Parathyroid adenoma (tissue), 2 donors: ENCODE measurements at regions not wholly inside any gene's neighbourhood (a gene's known extent, or its start where the extent isn't known, plus 50 kb on each side); places are given as distances from the start of the nearest gene placed in this dataset.
A peak's percentile ranks its signal among the peaks of the same experiment; 100 is the strongest.

Experiments used
- H2AFZ ChIP-seq: fragments of 300-600 bp; sonication (generic); one replicate; pipeline ENCODE4 v1.7.0; 2017; ENCODE audit warnings: antibody characterized with exemption, mild to moderate bottlenecking
- H3K27ac ChIP-seq: fragments of 300-600 bp; sonication (generic); one replicate; pipeline ENCODE4 v1.7.0; 2017
- H3K27me3 ChIP-seq: fragments of 300-600 bp; sonication (generic); one replicate; pipeline ENCODE4 v1.7.0; 2017; ENCODE audit warnings: low read length; ENCODE audit not compliant: control insufficient read depth, insufficient read depth
- H3K36me3 ChIP-seq: fragments of 300-600 bp; sonication (generic); one replicate; pipeline ENCODE4 v1.7.0; 2017; ENCODE audit warnings: low read length; ENCODE audit not compliant: control insufficient read depth, insufficient read depth
- H3K4me1 ChIP-seq: fragments of 300-600 bp; sonication (generic); one replicate; pipeline ENCODE4 v1.7.0; 2017; ENCODE audit warnings: control low read depth
- H3K4me2 ChIP-seq: fragments of 300-600 bp; sonication (generic); one replicate; pipeline ENCODE4 v1.7.0; 2017; ENCODE audit warnings: low read length
- H3K4me3 ChIP-seq: fragments of 300-600 bp; sonication (generic); one replicate; pipeline ENCODE4 v1.7.0; 2017; ENCODE audit warnings: low read depth, low read length
- H3K79me2 ChIP-seq: fragments of 300-600 bp; sonication (generic); one replicate; pipeline ENCODE4 v1.7.0; 2017; ENCODE audit warnings: control low read depth
- H3K9ac ChIP-seq: fragments of 300-600 bp; sonication (generic); one replicate; pipeline ENCODE4 v1.7.0; 2017; ENCODE audit warnings: mild to moderate bottlenecking
- H3K9me3 ChIP-seq: fragments of 300-600 bp; sonication (generic); one replicate; pipeline ENCODE4 v1.7.0; 2017; ENCODE audit warnings: low read length; ENCODE audit not compliant: control insufficient read depth
- CTCF ChIP-seq: fragments of 300-600 bp; sonication (generic); IDR thresholded peaks from one replicate; pipeline ENCODE4 v1.7.0; 2017; ENCODE audit warnings: antibody characterized with exemption, mild to moderate bottlenecking
- donor health status: primary hyperparathyroidism.

GRCh38 chr13:60787083-60787482 lies 390.1 kb downstream of the TDRD3 start:
- H3K9me3 ChIP-seq: no peaks in the 10 kb centered on the region
- no peak overlapping the region for H3K27ac ChIP-seq
- H3K27me3 ChIP-seq: no peaks in the 10 kb centered on the region
- H3K4me3 ChIP-seq: no peak overlapping the region
- no peak for TF ChIP-seq CTCF
- H3K36me3 ChIP-seq: no peaks in the 10 kb centered on the region
- no peak overlapping the region for H3K4me2 ChIP-seq
- H3K9ac ChIP-seq: no peak overlapping the region
- no peaks in the 10 kb centered on the region for H3K79me2 ChIP-seq
- no peak overlapping the region for H2AFZ ChIP-seq
- no peaks in the 10 kb centered on the region for H3K4me1 ChIP-seq

- H3K79me2 ChIP-seq: no peaks in the 10 kb centered on the region
- no peaks in the 10 kb centered on the region for H3K36me3 ChIP-seq
- H3K4me3 ChIP-seq: no peak overlapping the region
- H3K27ac ChIP-seq: no peak overlapping the region
- H3K4me1 ChIP-seq: no peaks in the 10 kb centered on the region
- TF ChIP-seq CTCF: no peak
- no peak overlapping the region for H3K9ac ChIP-seq
- no peak overlapping the region for H3K4me2 ChIP-seq
- H3K9me3 ChIP-seq: no peaks in the 10 kb centered on the region
- no peaks in the 10 kb centered on the region for H3K27me3 ChIP-seq
- no peak overlapping the region for H2AFZ ChIP-seq
Observed at GRCh38 chr13:60772726-60773125, 375.7 kb downstream of the TDRD3 start.

GRCh38 chr13:60765700-60766411 lies 368.8 kb downstream of the TDRD3 start:
- no peak overlapping the region for H3K4me2 ChIP-seq
- no peaks in the 10 kb centered on the region for H3K27me3 ChIP-seq
- no peaks in the 10 kb centered on the region for H3K9me3 ChIP-seq
- no peaks in the 10 kb centered on the region for H3K4me1 ChIP-seq
- no peak overlapping the region for H3K27ac ChIP-seq
- H3K79me2 ChIP-seq: no peaks in the 10 kb centered on the region
- H3K9ac ChIP-seq: no peak overlapping the region
- H3K4me3 ChIP-seq: no peak overlapping the region
- no peak overlapping the region for H2AFZ ChIP-seq
- no peak for TF ChIP-seq CTCF
- no peaks in the 10 kb centered on the region for H3K36me3 ChIP-seq

GRCh38 chr13:60759499-60759898 lies 362.5 kb downstream of the TDRD3 start:
- H3K4me3 ChIP-seq: no peak overlapping the region

More at GRCh38 chr13:60759499-60759898, 362.5 kb downstream of the TDRD3 start:
- H3K4me2 ChIP-seq: peak overlapping the region; percentile 50
- H3K9me3 ChIP-seq: no peaks in the 10 kb centered on the region
- H3K27me3 ChIP-seq: no peaks in the 10 kb centered on the region
- no peaks in the 10 kb centered on the region for H3K4me1 ChIP-seq
- no peak overlapping the region for H3K9ac ChIP-seq
- H3K79me2 ChIP-seq: no peaks in the 10 kb centered on the region
- no peak overlapping the region for H3K27ac ChIP-seq
- no peak for TF ChIP-seq CTCF
- no peak overlapping the region for H2AFZ ChIP-seq
- H3K36me3 ChIP-seq: no peaks in the 10 kb centered on the region
